Neural cell (in vitro differentiated cells): ENCODE measurements at regions not wholly inside any gene's neighbourhood (a gene's known extent, or its start where the extent isn't known, plus 50 kb on each side); places are given as distances from the start of the nearest gene placed in this dataset.

Experiments
- H2AFZ ChIP-seq: fragments of 200-600, 300-800 bp; sonication (generic), shearing (Covaris generic); 2 replicates; pipeline ENCODE4 v1.6.0; 2014; ENCODE audit warnings: low read depth, mild to moderate bottlenecking, antibody characterized with exemption, low read length, moderate library complexity
- H3F3A ChIP-seq: fragments of 200-600 bp; shearing (Covaris generic); 2 replicates; pipeline ENCODE4 v1.6.1; 2016; ENCODE audit warnings: mild to moderate bottlenecking, moderate library complexity, mixed read lengths, antibody characterized with exemption, low read length; ENCODE audit not compliant: insufficient read depth, poor library complexity, severe bottlenecking
- H3K27ac ChIP-seq: fragments of 200-600, 300-800 bp; sonication (generic), shearing (Covaris generic); 2 replicates; pipeline ENCODE4 v1.5.1; 2014; ENCODE audit warnings: mild to moderate bottlenecking, low read length, moderate library complexity
- H3K27me3 ChIP-seq: fragments of 300-800, 200-600 bp; sonication (generic), shearing (Covaris generic); 2 replicates; pipeline ENCODE4 v1.6.0; 2014; ENCODE audit warnings: mild to moderate bottlenecking, low read depth, low read length, moderate library complexity; ENCODE audit not compliant: insufficient read depth
- H3K36me3 ChIP-seq: fragments of 300-800, 200-600 bp; sonication (generic), shearing (Covaris generic); 2 replicates; pipeline ENCODE4 v1.5.1; 2014; ENCODE audit warnings: mild to moderate bottlenecking, antibody characterized with exemption, low read length, moderate library complexity; ENCODE audit not compliant: insufficient read depth
- H3K4me2 ChIP-seq: fragments of 300-800, 200-600 bp; sonication (generic), shearing (Covaris generic); 2 replicates; pipeline ENCODE4 v1.6.0; 2014; ENCODE audit warnings: mild to moderate bottlenecking, low read length
- H3K4me3 ChIP-seq: fragments of 300-800, 200-600 bp; sonication (generic), shearing (Covaris generic); 2 replicates; pipeline ENCODE4 v1.5.1; 2014; ENCODE audit warnings: mild to moderate bottlenecking, low read length, moderate library complexity
- H3K79me2 ChIP-seq: fragments of 200-600 bp; shearing (Covaris generic); replicated peaks from 2 replicates; pipeline ENCODE4 v1.6.0; 2014; ENCODE audit warnings: mild to moderate bottlenecking, low read length, moderate library complexity; ENCODE audit not compliant: insufficient read depth
- H3K9ac ChIP-seq: fragments of 300-800, 200-600 bp; sonication (generic), shearing (Covaris generic); 2 replicates; pipeline ENCODE4 v1.6.1; 2016; ENCODE audit warnings: mild to moderate bottlenecking, low read length, mixed read lengths
- H3K9me2 ChIP-seq: fragments of 200-600 bp; shearing (Covaris generic); 2 replicates; pipeline ENCODE4 v1.6.1; 2016; ENCODE audit warnings: mild to moderate bottlenecking, low read length, mixed read lengths; ENCODE audit not compliant: insufficient read depth
- H3K9me3 ChIP-seq: fragments of 200-600, 300-800 bp; sonication (generic), shearing (Covaris generic); 2 replicates; pipeline ENCODE4 v1.6.1; 2016; ENCODE audit warnings: mild to moderate bottlenecking, mixed run types, low read length, moderate library complexity, mixed read lengths
- H4K20me1 ChIP-seq: fragments of 200-600 bp; shearing (Covaris generic); 2 replicates; pipeline ENCODE4 v1.6.1; 2016; ENCODE audit warnings: mild to moderate bottlenecking, mixed run types; ENCODE audit not compliant: insufficient read depth
- EP300 ChIP-seq: fragments of 450-650 bp; conservative IDR thresholded peaks from 2 replicates; pipeline ENCODE4 v1.6.1; 2014; ENCODE audit warnings: antibody characterized with exemption, mild to moderate bottlenecking, moderate library complexity; ENCODE audit not compliant: poor library complexity, severe bottlenecking
- EZH2 ChIP-seq: fragments of 200-600, 300-800 bp; shearing (Covaris generic), sonication (generic); IDR thresholded peaks from 2 replicates; pipeline ENCODE4 v1.6.1; 2014; ENCODE audit warnings: antibody characterized with exemption, low read length, borderline replicate concordance, mild to moderate bottlenecking; ENCODE audit not compliant: insufficient read depth, poor library complexity, severe bottlenecking
- MXI1 ChIP-seq: fragments of 450-650 bp; conservative IDR thresholded peaks from 2 replicates; pipeline ENCODE4 v1.6.1; 2014; ENCODE audit warnings: antibody characterized with exemption, mild to moderate bottlenecking; ENCODE audit not compliant: poor library complexity, severe bottlenecking
- POLR2AphosphoS5 ChIP-seq: IDR thresholded peaks from 2 replicates; pipeline ENCODE4 v1.6.1; 2012
- RAD21 ChIP-seq: fragments of 450-650 bp; conservative IDR thresholded peaks from 2 replicates; pipeline ENCODE4 v1.6.1; 2014; ENCODE audit warnings: antibody characterized with exemption, mild to moderate bottlenecking, moderate library complexity
- REST ChIP-seq: IDR thresholded peaks from 2 replicates; pipeline ENCODE4 v1.6.1; 2012; ENCODE audit warnings: borderline replicate concordance
- SMC3 ChIP-seq: fragments of 450-650 bp; conservative IDR thresholded peaks from 2 replicates; pipeline ENCODE4 v1.6.1; 2014; ENCODE audit warnings: antibody characterized with exemption, mild to moderate bottlenecking, moderate library complexity; ENCODE audit not compliant: poor library complexity
- TAF1 ChIP-seq: IDR thresholded peaks from 2 replicates; pipeline ENCODE4 v1.6.1; 2012; ENCODE audit warnings: low read depth
- TF ChIP-seq, protein P1 (sequence below): fragments of 450-650 bp; IDR thresholded peaks from 2 replicates; pipeline ENCODE4 v1.5.1; 2014; ENCODE audit warnings: antibody characterized with exemption, mild to moderate bottlenecking, moderate library complexity; ENCODE audit not compliant: poor library complexity, severe bottlenecking

DNA sequence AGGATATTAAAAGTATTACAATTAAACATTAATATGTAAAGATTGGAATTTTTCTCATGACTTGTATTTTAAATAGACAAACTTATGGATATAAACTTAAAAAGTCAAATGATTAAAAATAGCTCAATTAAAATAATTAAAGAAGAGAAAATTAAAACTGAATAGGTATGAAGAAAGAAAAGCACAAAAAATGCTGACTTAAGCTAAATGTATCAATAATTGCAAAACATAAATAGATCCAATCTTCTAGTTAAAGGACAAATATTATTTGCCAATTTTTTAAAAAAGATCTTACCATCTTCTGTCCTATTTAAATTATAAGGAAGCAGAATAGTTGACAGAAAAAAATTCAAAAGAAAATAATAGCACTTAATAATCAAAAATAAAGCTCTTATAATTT is 646.3 kb upstream of the ANKRD30A start:
- H2AFZ ChIP-seq: no peak overlapping the region
- no peaks in the 10 kb centered on the region for H4K20me1 ChIP-seq
- H3K9ac ChIP-seq: no peak overlapping the region
- H3K4me3 ChIP-seq: no peak overlapping the region
- no peaks in the 10 kb centered on the region for H3K27me3 ChIP-seq
- TF ChIP-seq RAD21: no peak
- no peak for TF ChIP-seq TAF1
- TF ChIP-seq EZH2: no peak
- no peak for TF ChIP-seq EP300
- no peak for TF ChIP-seq SMC3
- no peak for TF ChIP-seq POLR2AphosphoS5
- TF ChIP-seq, protein P1, sequence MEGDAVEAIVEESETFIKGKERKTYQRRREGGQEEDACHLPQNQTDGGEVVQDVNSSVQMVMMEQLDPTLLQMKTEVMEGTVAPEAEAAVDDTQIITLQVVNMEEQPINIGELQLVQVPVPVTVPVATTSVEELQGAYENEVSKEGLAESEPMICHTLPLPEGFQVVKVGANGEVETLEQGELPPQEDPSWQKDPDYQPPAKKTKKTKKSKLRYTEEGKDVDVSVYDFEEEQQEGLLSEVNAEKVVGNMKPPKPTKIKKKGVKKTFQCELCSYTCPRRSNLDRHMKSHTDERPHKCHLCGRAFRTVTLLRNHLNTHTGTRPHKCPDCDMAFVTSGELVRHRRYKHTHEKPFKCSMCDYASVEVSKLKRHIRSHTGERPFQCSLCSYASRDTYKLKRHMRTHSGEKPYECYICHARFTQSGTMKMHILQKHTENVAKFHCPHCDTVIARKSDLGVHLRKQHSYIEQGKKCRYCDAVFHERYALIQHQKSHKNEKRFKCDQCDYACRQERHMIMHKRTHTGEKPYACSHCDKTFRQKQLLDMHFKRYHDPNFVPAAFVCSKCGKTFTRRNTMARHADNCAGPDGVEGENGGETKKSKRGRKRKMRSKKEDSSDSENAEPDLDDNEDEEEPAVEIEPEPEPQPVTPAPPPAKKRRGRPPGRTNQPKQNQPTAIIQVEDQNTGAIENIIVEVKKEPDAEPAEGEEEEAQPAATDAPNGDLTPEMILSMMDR: no peak
- no peak for TF ChIP-seq REST
- TF ChIP-seq MXI1: no peak
- H3F3A ChIP-seq: no peaks in the 10 kb centered on the region
- no peak overlapping the region for H3K27ac ChIP-seq
- H3K9me3 ChIP-seq: no peaks in the 10 kb centered on the region
- H3K79me2 ChIP-seq: no peaks in the 10 kb centered on the region
- H3K36me3 ChIP-seq: no peaks in the 10 kb centered on the region
- no peak overlapping the region for H3K4me2 ChIP-seq
- H3K9me2 ChIP-seq: no peaks in the 10 kb centered on the region

DNA sequence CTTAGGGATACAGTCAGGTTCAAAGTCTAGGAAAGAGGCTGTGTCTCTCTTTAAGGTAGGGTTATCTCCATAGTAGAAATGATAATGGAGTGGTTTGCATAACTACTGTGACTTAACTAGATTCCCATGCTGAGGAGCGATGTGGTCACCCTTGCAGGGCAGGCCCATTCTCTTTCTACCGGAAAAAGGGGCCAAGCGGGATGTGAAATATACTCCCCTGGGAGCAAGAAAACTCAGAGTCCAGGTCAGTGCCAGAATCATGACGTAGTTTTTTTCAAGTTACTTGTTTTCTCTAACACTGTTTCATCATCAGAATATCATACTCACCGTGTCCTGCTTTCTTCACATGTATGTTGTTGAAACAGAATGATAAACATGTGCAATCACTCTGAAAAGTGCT is 649.0 kb upstream of the ANKRD30A start:
- TF ChIP-seq SMC3: no peak
- no peak for TF ChIP-seq POLR2AphosphoS5
- TF ChIP-seq MXI1: no peak
- TF ChIP-seq, protein P1: no peak
- TF ChIP-seq EZH2: no peak
- no peak for TF ChIP-seq RAD21
- TF ChIP-seq EP300: no peak
- TF ChIP-seq TAF1: no peak
- no peak for TF ChIP-seq REST
- H2AFZ ChIP-seq: no peak overlapping the region
- H3K9ac ChIP-seq: no peak overlapping the region
- no peaks in the 10 kb centered on the region for H3K9me3 ChIP-seq
- H3F3A ChIP-seq: no peaks in the 10 kb centered on the region
- no peak overlapping the region for H3K27ac ChIP-seq
- H3K36me3 ChIP-seq: no peaks in the 10 kb centered on the region
- no peaks in the 10 kb centered on the region for H3K9me2 ChIP-seq
- H4K20me1 ChIP-seq: no peaks in the 10 kb centered on the region
- H3K79me2 ChIP-seq: no peaks in the 10 kb centered on the region
- no peak overlapping the region for H3K4me2 ChIP-seq
- H3K27me3 ChIP-seq: no peaks in the 10 kb centered on the region
- no peak overlapping the region for H3K4me3 ChIP-seq
